ENCODE measurements at regions not wholly inside any gene's neighbourhood (a gene's known extent, or its start where the extent isn't known, plus 50 kb on each side); places are given as distances from the start of the nearest gene placed in this dataset.

DNA sequence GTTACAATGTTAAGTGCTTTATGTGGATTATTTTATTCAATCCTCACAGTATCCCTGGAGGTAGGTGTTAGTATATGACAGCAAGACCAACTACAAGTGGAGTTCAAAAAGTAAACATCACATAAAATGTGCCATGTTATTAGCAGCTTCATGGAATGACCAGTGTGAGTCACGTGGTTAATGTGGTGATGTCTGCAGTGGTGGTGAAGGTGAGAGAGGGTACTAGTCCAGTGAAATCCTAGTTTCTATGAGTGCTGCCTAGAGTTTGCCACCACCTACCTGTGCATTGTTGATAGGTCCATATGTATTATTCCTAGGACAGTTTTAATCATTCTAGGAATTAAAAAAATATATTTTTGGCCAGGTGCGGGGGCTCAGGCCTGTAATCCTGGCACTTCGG lies 865.2 kb upstream of the DDX18 start:
- TF ChIP-seq, protein P1, sequence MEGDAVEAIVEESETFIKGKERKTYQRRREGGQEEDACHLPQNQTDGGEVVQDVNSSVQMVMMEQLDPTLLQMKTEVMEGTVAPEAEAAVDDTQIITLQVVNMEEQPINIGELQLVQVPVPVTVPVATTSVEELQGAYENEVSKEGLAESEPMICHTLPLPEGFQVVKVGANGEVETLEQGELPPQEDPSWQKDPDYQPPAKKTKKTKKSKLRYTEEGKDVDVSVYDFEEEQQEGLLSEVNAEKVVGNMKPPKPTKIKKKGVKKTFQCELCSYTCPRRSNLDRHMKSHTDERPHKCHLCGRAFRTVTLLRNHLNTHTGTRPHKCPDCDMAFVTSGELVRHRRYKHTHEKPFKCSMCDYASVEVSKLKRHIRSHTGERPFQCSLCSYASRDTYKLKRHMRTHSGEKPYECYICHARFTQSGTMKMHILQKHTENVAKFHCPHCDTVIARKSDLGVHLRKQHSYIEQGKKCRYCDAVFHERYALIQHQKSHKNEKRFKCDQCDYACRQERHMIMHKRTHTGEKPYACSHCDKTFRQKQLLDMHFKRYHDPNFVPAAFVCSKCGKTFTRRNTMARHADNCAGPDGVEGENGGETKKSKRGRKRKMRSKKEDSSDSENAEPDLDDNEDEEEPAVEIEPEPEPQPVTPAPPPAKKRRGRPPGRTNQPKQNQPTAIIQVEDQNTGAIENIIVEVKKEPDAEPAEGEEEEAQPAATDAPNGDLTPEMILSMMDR (IDR thresholded peaks at IDR 0.05; ENCODE audit: low read depth, low read length, missing input control) = no peak
- no peak for TF ChIP-seq EGR1 (IDR thresholded peaks at IDR 0.05; ENCODE audit: low read depth in 2 of 2)
- TF ChIP-seq, protein P2, sequence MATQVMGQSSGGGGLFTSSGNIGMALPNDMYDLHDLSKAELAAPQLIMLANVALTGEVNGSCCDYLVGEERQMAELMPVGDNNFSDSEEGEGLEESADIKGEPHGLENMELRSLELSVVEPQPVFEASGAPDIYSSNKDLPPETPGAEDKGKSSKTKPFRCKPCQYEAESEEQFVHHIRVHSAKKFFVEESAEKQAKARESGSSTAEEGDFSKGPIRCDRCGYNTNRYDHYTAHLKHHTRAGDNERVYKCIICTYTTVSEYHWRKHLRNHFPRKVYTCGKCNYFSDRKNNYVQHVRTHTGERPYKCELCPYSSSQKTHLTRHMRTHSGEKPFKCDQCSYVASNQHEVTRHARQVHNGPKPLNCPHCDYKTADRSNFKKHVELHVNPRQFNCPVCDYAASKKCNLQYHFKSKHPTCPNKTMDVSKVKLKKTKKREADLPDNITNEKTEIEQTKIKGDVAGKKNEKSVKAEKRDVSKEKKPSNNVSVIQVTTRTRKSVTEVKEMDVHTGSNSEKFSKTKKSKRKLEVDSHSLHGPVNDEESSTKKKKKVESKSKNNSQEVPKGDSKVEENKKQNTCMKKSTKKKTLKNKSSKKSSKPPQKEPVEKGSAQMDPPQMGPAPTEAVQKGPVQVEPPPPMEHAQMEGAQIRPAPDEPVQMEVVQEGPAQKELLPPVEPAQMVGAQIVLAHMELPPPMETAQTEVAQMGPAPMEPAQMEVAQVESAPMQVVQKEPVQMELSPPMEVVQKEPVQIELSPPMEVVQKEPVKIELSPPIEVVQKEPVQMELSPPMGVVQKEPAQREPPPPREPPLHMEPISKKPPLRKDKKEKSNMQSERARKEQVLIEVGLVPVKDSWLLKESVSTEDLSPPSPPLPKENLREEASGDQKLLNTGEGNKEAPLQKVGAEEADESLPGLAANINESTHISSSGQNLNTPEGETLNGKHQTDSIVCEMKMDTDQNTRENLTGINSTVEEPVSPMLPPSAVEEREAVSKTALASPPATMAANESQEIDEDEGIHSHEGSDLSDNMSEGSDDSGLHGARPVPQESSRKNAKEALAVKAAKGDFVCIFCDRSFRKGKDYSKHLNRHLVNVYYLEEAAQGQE (IDR thresholded peaks at IDR 0.05) = no peak
- no peak for TF ChIP-seq TAF1 (conservative IDR thresholded peaks at IDR 0.05)
- TF ChIP-seq, protein P3, sequence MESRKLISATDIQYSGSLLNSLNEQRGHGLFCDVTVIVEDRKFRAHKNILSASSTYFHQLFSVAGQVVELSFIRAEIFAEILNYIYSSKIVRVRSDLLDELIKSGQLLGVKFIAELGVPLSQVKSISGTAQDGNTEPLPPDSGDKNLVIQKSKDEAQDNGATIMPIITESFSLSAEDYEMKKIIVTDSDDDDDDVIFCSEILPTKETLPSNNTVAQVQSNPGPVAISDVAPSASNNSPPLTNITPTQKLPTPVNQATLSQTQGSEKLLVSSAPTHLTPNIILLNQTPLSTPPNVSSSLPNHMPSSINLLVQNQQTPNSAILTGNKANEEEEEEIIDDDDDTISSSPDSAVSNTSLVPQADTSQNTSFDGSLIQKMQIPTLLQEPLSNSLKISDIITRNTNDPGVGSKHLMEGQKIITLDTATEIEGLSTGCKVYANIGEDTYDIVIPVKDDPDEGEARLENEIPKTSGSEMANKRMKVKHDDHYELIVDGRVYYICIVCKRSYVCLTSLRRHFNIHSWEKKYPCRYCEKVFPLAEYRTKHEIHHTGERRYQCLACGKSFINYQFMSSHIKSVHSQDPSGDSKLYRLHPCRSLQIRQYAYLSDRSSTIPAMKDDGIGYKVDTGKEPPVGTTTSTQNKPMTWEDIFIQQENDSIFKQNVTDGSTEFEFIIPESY (IDR thresholded peaks at IDR 0.05) = no peak
- TF ChIP-seq RAD21 (IDR thresholded peaks at IDR 0.05) = no peak
- no peak for TF ChIP-seq JUND (IDR thresholded peaks at IDR 0.05)
- TF ChIP-seq RXRA (IDR thresholded peaks at IDR 0.05) = no peak

Data from liver (tissue), 3 donors.